ENCODE measurements at regions not wholly inside any gene's neighbourhood (a gene's known extent, or its start where the extent isn't known, plus 50 kb on each side); places are given as distances from the start of the nearest gene placed in this dataset.
A peak's percentile ranks its signal among the peaks of the same experiment; 100 is the strongest.
"Not testable (repeated sequence)": the region's sequence is repeated elsewhere in the genome, so short reads cannot be mapped to it uniquely, and the experiment has no call there.

- no peak for FAIRE-seq
These were observed 106.0 kb upstream of the TIAM1 start for GRCh38 chr21:31449921-31450535.

- FAIRE-seq, result no peak
These were observed 104.4 kb upstream of the TIAM1 start for GRCh38 chr21:31448496-31448895.

- no peak for FAIRE-seq
These were observed 103.4 kb upstream of the TIAM1 start for GRCh38 chr21:31447505-31447904.

GRCh38 chr21:31446226-31446855 is 102.3 kb upstream of the TIAM1 start:
- no peak for FAIRE-seq

GRCh38 chr21:31445137-31445536 is 101.1 kb upstream of the TIAM1 start:
- FAIRE-seq, result no peak

GRCh38 chr21:31443736-31444521 is 99.9 kb upstream of the TIAM1 start:
- no peak for FAIRE-seq

- FAIRE-seq, result no peak
These were observed 98.3 kb upstream of the TIAM1 start for GRCh38 chr21:31442339-31442738.

- FAIRE-seq, result no peak
These were observed 85.4 kb upstream of the TIAM1 start for GRCh38 chr21:31429506-31429905.

GRCh38 chr21:31426235-31426797 is 82.3 kb upstream of the TIAM1 start:
- FAIRE-seq, result no peak

- no peak for FAIRE-seq
These were observed 81.1 kb upstream of the TIAM1 start for GRCh38 chr21:31425138-31425537.

GRCh38 chr21:31424058-31424457 is 80.0 kb upstream of the TIAM1 start:
- peak; percentile 77 for FAIRE-seq

- no peak for FAIRE-seq
These were observed 76.9 kb upstream of the TIAM1 start for GRCh38 chr21:31420988-31421387.

GRCh38 chr21:31420354-31420753 is 76.3 kb upstream of the TIAM1 start:
- no peak for FAIRE-seq

GRCh38 chr21:31418377-31419001 is 74.4 kb upstream of the TIAM1 start:
- FAIRE-seq, result no peak

- FAIRE-seq, result not testable (repeated sequence)
These were observed 73.2 kb upstream of the TIAM1 start for GRCh38 chr21:31417214-31417613.

GRCh38 chr21:31416465-31416864 is 72.4 kb upstream of the TIAM1 start:
- FAIRE-seq, result no peak

- no peak for FAIRE-seq
These were observed 70.4 kb upstream of the TIAM1 start for GRCh38 chr21:31414263-31415000.

- FAIRE-seq, result no peak
These were observed 69.6 kb upstream of the TIAM1 start for GRCh38 chr21:31413698-31414097.

GRCh38 chr21:31410499-31411131 is 66.6 kb upstream of the TIAM1 start:
- no peak for FAIRE-seq

GRCh38 chr21:31409831-31410487 is 65.9 kb upstream of the TIAM1 start:
- no peak for FAIRE-seq

Data from endometrium (tissue), 2 donors.